Fibroblast of mammary gland (primary cell): ENCODE measurements at regions not wholly inside any gene's neighbourhood (a gene's known extent, or its start where the extent isn't known, plus 50 kb on each side); places are given as distances from the start of the nearest gene placed in this dataset.

ENCODE experiments used
- DNase-seq: peaks from one replicate; pipeline ENCODE4 v3.0.0-alpha.2; 2010; ENCODE audit warnings: low read depth
- H3K4me3 ChIP-seq: 2 replicates; pipeline ENCODE4 v1.5.1; 2011; ENCODE audit warnings: low read depth, mild to moderate bottlenecking, low read length, moderate library complexity; ENCODE audit not compliant: control insufficient read depth
- TF ChIP-seq, protein P1 (sequence below): conservative IDR thresholded peaks from 2 replicates; pipeline ENCODE4 v1.5.1; 2011; ENCODE audit warnings: low read depth, low read length, inconsistent platforms; ENCODE audit not compliant: control insufficient read depth, insufficient read depth

DNA sequence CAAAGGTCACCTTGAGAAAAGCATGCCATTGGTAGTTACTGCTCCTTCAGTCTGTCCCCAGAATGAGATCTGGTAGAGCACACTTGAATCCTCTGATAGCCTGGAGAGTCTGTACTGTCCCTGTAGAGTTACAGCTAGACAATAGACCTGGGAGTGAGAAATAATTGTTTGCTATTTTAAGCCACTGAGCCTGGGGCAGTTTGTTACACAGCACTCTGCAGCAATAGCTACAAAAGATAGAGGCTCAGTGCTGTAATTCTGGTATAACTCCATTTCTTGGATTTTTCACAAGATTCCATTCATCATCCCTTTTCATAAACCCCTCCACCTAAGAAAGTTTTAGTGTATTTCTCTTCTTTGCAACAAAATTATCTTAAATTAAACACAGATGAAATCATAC lies 242.7 kb upstream of the ARRDC4 start:
- no peak overlapping the region for H3K4me3 ChIP-seq
- TF ChIP-seq, protein P1, sequence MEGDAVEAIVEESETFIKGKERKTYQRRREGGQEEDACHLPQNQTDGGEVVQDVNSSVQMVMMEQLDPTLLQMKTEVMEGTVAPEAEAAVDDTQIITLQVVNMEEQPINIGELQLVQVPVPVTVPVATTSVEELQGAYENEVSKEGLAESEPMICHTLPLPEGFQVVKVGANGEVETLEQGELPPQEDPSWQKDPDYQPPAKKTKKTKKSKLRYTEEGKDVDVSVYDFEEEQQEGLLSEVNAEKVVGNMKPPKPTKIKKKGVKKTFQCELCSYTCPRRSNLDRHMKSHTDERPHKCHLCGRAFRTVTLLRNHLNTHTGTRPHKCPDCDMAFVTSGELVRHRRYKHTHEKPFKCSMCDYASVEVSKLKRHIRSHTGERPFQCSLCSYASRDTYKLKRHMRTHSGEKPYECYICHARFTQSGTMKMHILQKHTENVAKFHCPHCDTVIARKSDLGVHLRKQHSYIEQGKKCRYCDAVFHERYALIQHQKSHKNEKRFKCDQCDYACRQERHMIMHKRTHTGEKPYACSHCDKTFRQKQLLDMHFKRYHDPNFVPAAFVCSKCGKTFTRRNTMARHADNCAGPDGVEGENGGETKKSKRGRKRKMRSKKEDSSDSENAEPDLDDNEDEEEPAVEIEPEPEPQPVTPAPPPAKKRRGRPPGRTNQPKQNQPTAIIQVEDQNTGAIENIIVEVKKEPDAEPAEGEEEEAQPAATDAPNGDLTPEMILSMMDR = no peak
- DNase-seq = no peak

DNA sequence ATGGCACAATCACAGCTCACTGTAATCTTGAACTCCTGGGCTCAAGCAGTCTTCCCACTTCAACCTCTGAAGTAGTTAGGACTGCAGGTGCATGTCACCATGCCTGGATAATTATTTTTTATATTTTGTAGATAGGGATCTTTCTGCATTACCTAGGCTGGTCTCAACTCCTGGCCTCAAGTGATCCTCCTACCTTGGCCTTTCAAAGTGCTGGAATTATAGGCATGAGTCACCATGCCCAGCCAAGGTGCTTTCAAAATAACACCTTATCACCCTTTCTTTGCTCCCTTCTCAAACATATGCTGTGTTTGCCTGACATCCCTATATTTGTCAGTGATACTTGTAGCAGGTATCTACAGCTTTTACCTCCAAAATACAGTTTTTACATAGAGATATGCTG lies 242.0 kb upstream of the ARRDC4 start:
- TF ChIP-seq, protein P1 = no peak
- H3K4me3 ChIP-seq = no peak overlapping the region
- no peak for DNase-seq

DNA sequence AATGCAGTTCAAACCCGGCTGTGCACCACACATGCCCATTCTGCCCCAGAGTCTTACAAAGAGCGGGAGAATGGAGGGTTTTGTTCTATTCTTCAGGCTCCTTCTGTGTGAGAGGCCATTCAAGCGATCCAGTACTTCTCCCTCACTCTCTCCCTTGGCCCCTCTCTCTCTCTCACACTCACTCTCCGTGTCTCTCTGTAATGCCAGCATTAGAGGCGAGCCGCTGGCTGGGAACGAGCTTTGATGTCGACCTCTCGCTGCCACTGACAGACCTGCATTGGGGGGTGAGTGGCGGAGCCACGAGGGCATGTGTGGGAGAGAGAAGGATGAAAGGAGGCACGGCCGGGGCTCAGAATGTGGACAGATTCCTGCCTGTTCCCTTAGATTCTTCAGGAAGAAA lies 231.7 kb upstream of the ARRDC4 start:
- H3K4me3 ChIP-seq = no peak overlapping the region
- TF ChIP-seq, protein P1 = no peak
- no peak for DNase-seq

DNA sequence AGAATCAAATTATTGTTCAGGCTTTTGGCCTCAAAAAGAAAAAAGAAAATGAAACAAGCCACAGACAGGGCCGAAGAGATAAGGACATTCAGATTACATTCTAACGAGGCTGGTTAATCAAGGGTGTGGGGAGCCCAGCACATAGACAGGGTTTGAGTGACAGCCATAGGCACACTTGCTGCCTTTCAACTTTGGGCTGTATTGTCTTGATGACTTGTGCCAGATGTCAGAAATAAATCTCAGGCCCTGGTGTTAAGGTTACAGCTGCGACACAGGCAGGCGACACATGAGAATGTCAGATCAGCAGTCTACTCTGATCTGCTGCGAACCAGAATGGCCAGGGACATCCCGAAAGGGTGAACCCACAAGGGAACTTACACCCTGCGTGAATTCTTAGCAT lies 231.2 kb upstream of the ARRDC4 start:
- TF ChIP-seq, protein P1 = no peak
- DNase-seq = no peak
- H3K4me3 ChIP-seq = no peak overlapping the region

DNA sequence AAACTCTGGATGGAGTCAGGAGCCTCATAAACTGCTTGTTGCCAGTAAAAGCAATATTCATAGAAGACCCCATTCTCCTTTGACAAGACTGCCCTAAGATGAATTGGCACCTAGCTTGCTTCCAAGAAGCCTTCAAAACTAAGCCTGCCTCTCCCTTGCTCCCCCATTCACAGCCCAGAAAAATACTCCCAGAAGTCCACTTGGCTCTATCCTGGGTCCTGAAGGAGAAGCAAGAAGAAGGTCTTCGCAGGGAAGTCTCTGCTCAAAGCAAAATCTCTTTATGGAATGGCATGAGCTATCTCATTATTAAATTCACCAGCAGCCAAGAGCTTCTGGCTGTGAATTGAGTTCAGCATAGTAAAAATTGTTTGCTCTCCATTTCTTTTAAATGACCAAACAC lies 230.2 kb upstream of the ARRDC4 start:
- TF ChIP-seq, protein P1 = no peak
- no peak overlapping the region for H3K4me3 ChIP-seq
- no peak for DNase-seq

DNA sequence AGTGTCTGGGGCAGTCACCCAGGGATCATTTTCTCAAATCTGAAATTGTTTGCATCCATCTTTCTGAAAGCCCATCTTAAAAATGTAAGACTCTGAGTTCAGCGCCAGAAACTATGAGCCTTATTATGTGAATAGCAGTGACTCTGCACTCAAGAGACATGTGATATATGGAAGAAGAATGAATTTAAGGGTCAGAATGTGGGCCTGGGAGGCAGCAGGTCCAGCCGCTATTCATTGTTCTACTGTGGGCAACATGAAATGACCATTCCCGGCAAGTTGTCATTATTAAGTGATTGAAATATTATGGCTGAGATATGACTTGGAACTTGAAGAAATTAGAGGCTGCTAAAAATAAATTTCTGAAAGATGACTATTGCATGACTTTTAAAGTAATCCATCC lies 228.6 kb upstream of the ARRDC4 start:
- TF ChIP-seq, protein P1 = no peak
- no peak overlapping the region for H3K4me3 ChIP-seq
- DNase-seq = no peak

DNA sequence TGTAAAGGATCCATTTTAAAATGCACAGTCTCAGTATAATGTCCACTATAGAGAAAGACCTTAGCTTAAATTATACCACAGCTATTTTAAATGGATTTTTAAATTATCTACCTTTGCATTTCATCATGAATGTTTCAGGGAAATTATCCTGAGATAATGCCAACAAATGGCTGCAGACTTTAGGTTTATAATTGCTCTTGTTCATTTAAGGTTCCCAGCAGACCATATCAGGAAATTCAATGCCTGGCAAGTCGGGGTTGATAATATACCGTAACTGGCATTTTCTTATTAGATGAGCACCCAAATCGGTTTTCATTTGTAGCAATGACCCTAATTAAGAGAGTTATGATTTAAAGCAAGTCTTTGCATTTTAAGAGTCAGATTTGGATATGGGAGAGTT lies 227.1 kb upstream of the ARRDC4 start:
- H3K4me3 ChIP-seq = no peak overlapping the region
- TF ChIP-seq, protein P1 = no peak
- DNase-seq = no peak
